ENCODE measurements at regions not wholly inside any gene's neighbourhood (a gene's known extent, or its start where the extent isn't known, plus 50 kb on each side); places are given as distances from the start of the nearest gene placed in this dataset.

DNA sequence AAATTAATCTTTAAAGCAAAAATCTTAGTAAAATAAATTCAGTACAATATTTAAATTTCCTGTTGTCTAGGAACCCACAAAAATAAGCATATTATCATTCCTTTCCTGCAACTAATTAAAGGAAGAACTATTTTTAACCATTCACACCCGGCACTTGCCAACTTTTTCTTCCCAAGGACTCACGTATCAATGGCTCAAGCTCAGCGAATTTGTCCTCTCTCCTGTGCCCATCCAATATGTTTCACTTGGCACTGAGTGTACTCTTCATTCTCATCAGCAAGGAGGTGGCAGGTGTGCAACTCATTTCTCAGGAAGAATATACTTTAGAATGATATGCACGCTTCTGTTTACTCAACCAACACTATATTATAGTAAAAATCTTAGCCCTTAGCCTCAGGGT lies 419.4 kb downstream of the C6orf118 start:
- no peak for ATAC-seq

DNA sequence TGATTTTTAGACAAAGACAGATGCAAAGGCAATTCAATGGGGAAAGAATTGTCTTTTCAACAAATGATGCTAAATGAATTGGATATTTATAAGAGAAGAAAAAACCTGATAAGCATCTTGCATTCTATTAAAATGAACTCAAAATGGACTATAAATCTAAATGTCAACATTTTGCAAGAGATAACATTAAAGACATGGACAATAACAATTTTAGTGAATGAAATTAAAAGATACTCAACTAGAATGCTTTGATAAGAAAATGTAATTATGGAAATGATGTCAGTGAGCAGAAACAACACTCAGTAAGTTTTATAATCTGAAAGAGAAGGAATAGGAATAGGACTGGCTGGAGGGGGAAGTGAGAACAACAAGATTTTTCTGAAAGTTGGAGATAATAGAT lies 421.7 kb downstream of the C6orf118 start:
- DNase-seq (ENCODE audit: missing footprints) (no peak), ATAC-seq (no peak)
- intact Hi-C loops (cut with DNase I): no loop called here

More for the DNA sequence above, 419.4 kb downstream of the C6orf118 start:
- DNase-seq (ENCODE audit: missing footprints): no peak
- intact Hi-C loops (cut with DNase I): no loop called here

DNA sequence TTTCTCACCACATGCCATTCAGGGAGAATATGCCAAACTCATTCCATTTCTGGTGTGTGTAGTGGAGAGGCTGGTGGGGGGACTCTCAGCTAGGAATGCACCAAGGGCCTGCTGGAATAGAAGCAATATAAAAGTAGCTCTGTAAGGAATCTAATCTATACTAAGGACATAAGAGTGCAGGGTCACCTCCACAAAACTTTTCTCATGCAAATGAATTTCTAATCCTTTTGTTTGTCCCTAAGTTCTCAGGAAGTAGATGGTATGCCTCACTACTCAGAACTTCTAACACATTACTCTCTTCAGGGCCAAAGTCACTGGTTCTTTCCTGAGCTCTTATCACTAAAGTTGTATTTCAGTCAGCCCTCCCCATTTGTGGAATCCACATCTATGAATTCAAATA lies 427.2 kb downstream of the C6orf118 start:
- ATAC-seq (no peak), DNase-seq (ENCODE audit: missing footprints) (no peak)
- intact Hi-C loops (cut with DNase I): no loop called here

DNA sequence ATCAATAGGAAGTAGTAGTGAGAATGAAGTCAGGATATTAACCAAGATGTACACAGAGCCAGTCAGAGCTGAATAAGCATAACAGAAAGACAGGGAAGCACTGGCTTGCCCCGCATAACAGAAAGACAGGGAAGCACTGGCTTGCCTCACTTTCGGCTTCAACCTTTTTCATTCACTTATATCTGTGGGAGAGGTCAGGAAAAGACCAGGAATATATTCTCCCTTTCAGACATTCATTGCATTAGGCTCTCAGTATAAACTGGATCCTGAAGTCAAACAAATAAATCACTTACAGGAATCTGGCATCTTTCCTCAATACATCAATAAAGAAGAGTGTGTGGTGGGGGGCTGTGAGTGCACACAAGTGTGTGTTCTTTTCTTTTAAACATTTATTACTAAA lies 437.6 kb downstream of the C6orf118 start:
- ATAC-seq: no peak
- DNase-seq (ENCODE audit: missing footprints): no peak
- intact Hi-C loops (cut with DNase I): no loop called here

DNA sequence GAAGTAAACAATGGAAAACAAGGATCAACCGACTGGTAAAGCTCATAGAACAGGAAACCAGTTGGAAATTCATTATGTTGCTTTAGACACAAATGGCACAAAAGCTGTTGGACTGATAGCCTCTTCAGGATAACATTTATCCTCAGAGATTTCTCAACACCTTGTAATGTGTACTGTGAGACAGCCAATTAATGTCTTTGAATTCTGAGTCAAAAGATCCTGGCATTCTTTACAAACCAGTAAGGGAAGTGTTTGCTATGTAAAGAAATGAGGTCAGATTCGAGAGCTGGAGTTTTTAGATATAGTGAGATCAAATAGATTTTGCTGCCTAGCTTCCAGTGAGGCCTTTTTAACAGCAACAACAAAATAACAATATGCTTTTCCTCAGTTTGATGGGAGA lies 439.2 kb downstream of the C6orf118 start:
- no peak for ATAC-seq
- no peak for DNase-seq (ENCODE audit: missing footprints)
- intact Hi-C loops (cut with DNase I): no loop called here

DNA sequence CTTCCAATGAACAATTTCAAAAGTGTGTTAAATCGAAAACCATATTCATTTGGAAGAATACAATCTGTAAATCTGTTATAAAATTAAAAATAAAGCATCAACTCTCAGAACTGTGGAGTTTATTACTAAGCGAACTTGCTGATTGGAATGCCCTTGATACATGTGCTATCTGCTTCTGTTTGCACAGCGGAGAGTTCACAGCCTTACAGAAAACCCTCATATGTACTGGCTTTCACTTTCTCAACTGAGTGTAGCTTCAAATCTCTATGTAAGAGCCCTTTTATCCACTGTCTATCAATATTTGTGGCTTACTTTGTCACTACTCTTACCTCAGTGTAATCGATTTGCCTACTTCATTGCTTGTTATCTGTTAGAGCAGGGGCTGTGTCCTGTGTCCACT lies 447.4 kb downstream of the C6orf118 start:
- DNase-seq (ENCODE audit: missing footprints) (no peak), ATAC-seq (no peak)
- intact Hi-C loops (cut with DNase I): no loop called here

DNA sequence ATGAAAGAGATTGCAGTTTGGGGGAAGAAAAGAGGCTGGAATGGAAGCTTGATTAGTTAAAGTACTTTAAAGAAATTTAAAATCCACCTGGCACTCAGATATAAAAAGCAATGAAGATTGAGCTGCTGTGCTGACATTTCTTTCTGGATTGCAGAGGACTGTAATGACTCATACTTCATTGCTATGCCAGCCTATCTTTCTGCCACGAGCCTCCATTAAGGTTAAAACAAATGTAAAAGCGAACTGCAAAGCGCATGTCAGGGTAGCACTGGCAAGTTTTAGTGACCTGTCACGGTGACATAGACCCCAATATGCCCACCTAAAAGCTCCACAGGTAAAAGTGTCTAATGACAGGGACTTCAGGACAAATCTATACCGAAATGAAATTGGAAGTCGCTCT lies 449.6 kb downstream of the C6orf118 start:
- no peak for ATAC-seq
- no peak for DNase-seq (ENCODE audit: missing footprints)
- intact Hi-C loops (cut with DNase I): no loop called here

DNA sequence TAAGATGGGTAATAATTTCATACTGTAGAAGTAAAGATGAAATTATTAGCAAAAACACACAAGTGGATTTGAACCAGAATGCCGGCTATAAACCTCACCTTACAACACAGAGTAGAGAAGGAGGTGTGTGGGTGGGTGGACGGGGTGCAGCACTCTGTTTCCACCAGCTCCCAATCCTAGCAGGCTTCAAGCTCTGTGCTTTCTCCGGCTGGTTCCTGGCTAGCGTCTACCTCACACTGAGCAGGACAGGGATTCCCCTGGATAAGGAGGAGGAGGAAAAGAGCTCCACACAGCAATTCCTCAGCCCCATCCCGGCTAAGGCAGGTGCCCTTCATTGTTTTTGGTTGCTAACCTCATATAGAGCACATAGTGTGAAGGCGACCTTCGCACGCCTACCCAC lies 453.3 kb downstream of the C6orf118 start:
- intact Hi-C loops (cut with DNase I): no loop called here
- ATAC-seq: no peak

DNA sequence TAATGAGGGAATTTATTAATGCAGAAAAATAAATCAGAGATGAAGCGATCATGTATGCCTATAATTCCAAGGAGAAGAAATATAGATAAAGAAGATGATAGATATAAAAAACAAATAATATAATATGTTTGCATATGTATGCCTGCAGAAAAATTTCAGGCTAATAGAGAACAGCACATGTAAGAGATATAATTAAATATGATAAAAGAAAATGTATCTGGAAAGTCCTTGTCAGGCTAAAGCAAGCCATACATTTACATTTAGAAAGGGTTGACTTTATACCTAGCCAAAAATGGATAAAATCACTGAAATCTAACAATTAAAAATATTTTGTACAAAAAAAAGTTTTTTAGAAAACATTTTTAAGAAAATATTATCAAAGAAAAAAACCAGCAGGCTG lies 454.1 kb downstream of the C6orf118 start:
- DNase-seq (ENCODE audit: missing footprints) (no peak), ATAC-seq (no peak)
- intact Hi-C loops (cut with DNase I): no loop called here

More for the DNA sequence above, 453.3 kb downstream of the C6orf118 start:
- DNase-seq (ENCODE audit: missing footprints): no peak

DNA sequence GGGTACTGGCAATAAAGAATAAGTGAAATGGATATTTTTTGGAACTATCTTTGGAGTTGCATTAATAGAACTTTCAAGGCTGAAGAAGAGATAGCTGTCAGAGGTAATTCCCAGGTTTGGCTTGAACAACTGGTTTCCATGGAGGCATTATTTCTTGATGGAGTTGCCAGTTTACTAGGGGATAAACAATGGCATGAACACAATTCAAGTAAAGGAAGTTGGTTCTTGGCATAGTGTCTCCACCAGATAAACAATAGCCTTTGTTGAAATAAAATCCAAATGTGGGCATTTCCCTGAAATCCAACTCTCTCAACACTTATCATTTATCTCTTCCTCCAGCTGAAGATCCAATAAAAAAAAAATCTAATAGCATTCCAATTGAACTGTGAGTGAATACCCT lies 454.9 kb downstream of the C6orf118 start:
- intact Hi-C loops (cut with DNase I): no loop called here
- DNase-seq (ENCODE audit: missing footprints) (no peak), ATAC-seq (no peak)

DNA sequence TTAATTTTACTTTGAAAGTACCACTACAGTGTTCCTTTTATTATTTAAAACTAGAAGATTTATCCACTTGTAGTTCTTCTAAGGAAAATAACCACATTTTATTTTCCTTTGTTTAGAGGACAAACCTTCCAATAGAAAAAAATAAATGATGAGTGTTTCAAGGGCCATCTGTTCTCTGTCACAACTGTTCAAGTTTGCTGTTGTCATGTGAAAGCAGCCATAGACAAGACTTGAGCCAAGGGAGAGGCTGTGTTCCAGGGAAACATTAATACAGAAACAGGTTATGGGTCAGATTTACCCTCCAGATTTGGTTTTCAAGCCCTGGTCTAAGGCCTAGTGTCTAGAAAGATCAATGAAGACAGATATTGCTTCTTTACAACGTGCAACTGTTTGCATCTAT lies 463.6 kb downstream of the C6orf118 start:
- ATAC-seq (peak; percentile 52), DNase-seq (ENCODE audit: missing footprints) (no peak)
- intact Hi-C loops (cut with DNase I): no loop called here

DNA sequence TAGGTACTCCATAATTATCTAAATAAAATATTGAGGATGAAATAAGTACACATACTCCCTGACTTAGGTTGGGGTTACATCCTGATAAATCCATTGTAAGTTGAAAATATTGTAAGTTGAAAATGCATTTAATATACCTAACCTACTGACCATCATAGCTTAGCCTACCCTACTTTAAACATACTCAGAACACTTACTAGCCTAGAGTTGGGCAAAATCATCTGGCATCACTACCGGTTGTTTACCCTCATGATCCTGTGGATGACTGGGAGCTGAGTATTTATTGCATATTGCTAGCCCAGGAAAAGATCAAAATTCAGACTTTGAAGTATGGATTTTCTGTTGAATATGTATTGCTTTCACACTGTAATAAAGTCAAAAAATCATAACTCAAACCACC lies 467.3 kb downstream of the C6orf118 start:
- intact Hi-C loops (cut with DNase I): no loop called here
- no peak for ATAC-seq
- DNase-seq (ENCODE audit: missing footprints): no peak

DNA sequence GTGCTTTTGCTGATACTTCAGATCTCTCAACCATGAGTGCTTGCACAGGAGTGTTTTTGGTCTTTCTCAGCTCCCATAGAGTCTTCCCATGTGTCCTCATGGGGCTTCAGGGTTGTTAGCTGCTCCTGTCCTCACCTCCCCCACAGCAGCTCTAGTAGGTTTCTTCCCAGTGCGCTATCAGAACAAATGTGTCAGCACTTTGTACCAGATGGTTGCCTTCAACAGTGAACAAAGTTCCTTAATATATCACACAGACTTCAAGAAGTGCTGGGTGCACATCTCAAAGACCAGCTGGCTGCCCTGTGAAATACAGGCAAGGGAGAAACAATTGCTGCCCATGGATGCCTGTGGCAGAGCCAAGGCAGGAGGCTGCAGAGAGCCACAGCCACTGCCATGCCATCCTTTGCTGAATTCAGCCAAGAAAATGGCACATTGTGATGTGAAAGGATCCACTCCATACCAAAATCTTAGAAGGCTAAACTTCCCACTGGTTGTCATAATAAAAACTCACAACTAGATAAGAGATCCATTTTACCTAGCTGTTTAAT lies 471.3 kb downstream of the C6orf118 start:
- no peak for ATAC-seq
- intact Hi-C loops (cut with DNase I): no loop called here
- DNase-seq (ENCODE audit: missing footprints): no peak

DNA sequence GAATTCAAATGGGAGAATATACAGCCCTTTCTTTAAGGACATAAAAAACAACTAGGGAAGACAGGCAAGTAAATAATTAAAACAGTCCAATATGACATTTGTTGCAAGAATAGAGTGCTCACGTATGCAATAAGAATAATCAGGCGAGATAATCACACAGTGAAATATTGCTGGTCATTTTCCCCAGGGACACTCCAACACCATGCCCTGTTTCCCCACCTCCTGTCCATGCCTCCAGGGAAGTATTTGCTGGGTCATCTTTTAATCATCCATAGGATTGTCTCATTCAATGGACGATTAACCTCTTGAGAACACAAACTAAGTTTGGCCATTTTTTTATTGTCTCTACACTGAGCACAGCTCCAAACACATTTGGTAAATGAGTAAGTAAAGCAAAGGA lies 472.9 kb downstream of the C6orf118 start:
- DNase-seq (ENCODE audit: missing footprints): no peak
- intact Hi-C loops (cut with DNase I): no loop called here
- no peak for ATAC-seq

DNA sequence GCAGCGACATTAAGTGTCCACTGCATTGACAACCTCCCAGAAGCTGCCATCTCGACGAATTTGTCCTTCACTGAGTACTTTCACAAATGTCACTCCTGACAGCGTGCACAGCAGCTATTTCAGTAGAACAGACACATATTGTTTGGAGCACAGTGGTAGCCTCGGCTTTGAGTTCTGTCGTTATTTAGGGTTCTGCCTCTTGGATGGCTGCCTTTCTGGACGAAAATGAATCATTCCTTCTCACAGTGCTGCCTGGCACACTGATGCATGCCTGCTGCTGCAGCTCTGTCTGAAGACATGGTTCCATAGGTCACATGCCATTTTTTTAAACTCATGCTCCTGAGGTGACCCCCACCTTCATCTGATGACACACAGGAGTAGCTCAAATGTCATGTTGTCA lies 477.0 kb downstream of the C6orf118 start:
- ATAC-seq: peak; percentile 54
- no peak for DNase-seq (ENCODE audit: missing footprints)
- intact Hi-C loops (cut with DNase I): no loop called here

DNA sequence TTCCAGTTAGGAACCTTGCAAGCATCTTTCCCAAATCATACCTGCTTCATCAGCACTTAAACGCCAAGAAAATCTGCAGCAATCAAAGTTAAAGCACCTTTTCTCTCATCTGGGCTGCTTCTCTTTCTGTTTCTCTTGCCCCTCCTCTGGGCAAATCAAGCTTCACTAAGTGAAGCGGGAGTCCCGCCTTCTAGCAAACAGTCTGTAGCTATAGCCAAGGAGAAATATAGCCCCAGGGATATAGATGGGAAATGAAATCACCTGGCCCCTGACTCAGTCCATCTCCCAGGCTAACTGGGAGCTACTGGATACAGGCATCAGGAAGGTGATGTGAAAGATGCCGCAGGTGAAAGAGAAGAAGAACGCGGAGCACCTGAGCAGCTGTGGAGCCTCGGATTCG lies 481.9 kb downstream of the C6orf118 start:
- intact Hi-C loops (cut with DNase I): no loop called here
- DNase-seq (ENCODE audit: missing footprints): no peak
- ATAC-seq: no peak

DNA sequence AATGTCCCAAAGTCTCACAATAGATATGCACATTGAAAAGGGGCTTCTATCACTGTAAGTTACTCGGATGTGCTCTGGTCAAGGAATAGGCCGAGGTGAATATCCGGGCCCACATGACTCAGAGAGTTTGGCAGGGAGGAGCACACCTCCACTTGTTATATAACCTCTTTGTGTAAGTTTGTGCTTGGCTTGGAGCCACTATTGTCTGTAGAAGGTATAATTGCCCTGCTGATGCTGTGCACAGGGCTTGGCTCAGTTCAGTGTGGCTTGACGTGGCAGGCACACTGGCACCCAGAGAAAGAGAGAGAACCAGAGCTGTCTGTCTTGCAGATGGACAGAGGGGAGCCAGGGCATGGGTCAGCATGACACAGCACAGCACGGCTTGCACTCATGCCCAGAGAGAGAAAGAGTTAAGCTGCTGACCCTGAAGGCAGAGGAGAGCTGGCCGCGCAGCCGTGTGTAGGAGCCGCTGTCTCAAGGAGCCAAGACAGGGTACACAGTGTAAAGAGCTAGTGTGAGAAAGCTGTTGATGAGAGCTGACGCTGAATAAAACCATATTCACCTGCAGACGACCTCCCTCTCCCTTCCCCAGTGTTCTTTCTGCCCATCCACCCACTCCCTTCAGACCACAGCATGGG lies 482.5 kb downstream of the C6orf118 start:
- ATAC-seq: no peak
- intact Hi-C loops (cut with DNase I): no loop called here
- no peak for DNase-seq (ENCODE audit: missing footprints)

DNA sequence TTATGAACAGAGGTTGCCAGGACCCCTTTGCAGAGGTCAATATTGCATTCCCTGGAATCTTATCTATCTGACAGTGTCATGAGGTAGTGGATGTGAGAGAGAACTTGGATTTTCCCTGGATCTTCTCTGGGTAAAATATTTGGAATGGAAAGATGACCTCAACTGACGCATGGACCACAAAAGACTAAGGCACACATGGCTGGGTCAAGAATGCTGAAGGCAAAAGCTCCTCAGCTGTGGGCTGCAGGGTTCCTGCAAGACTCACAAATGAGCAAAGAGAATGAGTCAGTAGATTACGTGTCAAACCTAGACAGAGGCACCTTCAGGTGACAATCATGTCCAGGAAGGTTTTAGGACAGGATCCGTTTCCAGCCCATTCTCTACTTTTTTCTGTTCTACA lies 484.0 kb downstream of the C6orf118 start:
- no peak for ATAC-seq
- no peak for DNase-seq (ENCODE audit: missing footprints)

DNA sequence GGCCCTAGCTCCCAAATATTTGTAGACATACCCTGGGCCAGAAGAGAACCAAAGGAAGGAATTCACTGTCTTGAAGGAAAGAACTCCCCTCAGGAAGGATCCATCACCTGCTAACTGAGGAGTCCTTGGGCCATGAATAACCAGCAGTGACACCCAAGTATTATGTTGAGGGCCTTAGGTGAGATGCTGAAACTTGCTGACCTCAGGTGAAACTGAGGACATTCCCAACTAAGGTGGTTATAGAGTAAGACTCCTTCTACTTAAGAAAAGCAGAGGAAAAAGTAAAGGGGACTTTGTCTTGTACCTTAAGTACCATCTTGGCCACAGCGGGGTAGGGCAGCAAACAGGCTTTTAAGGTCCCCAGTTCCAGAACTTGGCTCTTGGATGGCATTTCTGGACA lies 491.7 kb downstream of the C6orf118 start:
- intact Hi-C loops (cut with DNase I): no loop called here
- ATAC-seq (no peak), DNase-seq (ENCODE audit: missing footprints) (no peak)

More for the DNA sequence above, 484.0 kb downstream of the C6orf118 start:
- intact Hi-C loops (cut with DNase I): no loop called here

DNA sequence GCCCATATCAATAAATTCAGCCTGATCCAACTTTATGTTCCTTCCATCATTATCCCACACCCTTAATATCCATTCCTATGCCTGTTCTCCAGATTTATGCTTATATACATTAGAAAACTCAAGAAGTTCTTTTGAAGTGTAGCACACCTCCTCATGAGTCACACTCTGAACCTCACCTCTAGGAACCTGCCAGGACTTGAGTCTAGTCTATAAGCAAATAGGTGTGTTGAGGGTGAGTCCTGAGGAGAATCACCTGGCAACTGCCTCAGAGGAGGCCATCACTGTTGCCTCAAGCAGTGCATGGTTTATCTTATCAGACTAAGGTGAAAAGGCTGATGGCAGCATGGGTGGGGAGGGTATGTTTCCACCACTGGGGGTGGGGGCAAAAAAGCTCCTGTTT lies 496.7 kb downstream of the C6orf118 start:
- intact Hi-C loops (cut with DNase I): no loop called here
- ATAC-seq: no peak
- DNase-seq (ENCODE audit: missing footprints): no peak

DNA sequence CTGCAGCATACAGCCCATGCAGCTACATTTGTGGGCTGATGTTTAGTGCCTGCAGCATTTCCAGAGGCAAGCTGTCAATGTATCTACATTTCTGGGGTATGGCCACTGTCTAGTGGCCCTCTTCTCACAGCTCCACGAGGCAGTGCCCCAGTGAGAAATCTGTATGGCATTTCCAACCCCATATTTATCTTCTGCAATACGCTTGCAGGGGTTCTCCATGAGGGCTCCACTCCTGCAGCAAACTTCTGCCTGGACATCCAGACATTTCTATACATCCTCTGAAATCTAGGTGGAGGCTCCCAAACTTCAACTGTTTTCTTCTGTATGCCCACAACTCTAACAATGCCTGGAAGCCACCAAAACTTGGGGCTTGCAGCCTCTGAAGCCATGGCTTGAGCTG lies 502.3 kb downstream of the C6orf118 start:
- ATAC-seq (no peak), DNase-seq (ENCODE audit: missing footprints) (no peak)
- intact Hi-C loops (cut with DNase I): no loop called here
